GM12875 (cell line): ENCODE measurements at regions not wholly inside any gene's neighbourhood (a gene's known extent, or its start where the extent isn't known, plus 50 kb on each side); places are given as distances from the start of the nearest gene placed in this dataset.

Experiments used
- H3K4me3 ChIP-seq: one replicate; pipeline ENCODE4 v1.5.1; 2011; ENCODE audit warnings: low read depth, low read length, control low read depth
- TF ChIP-seq, protein P1 (sequence below): IDR thresholded peaks from 2 replicates; pipeline ENCODE4 v1.5.1; 2011; ENCODE audit warnings: low read depth, mild to moderate bottlenecking, control low read depth, inconsistent platforms, low read length, moderate library complexity, borderline replicate concordance; ENCODE audit not compliant: insufficient read depth

DNA sequence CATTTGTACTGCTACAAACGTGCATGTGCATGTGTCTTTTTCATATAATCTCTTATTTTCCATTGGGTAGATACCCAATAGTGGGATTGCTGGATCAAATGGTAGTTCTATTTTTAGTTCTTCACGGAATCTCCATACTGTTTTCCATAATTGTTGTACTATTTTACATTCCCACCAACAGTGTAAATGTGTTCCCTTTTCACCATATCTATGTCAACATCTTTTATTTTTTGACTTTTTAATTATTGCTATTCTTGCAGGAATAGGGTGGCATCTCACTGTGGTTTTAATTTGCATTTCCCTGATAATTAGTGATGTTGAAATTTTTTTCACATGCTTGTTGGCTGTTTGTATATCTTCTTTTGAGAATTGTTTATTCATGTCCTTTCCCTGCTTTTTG is 59.3 kb upstream of the PACRGL start:
- TF ChIP-seq, protein P1, sequence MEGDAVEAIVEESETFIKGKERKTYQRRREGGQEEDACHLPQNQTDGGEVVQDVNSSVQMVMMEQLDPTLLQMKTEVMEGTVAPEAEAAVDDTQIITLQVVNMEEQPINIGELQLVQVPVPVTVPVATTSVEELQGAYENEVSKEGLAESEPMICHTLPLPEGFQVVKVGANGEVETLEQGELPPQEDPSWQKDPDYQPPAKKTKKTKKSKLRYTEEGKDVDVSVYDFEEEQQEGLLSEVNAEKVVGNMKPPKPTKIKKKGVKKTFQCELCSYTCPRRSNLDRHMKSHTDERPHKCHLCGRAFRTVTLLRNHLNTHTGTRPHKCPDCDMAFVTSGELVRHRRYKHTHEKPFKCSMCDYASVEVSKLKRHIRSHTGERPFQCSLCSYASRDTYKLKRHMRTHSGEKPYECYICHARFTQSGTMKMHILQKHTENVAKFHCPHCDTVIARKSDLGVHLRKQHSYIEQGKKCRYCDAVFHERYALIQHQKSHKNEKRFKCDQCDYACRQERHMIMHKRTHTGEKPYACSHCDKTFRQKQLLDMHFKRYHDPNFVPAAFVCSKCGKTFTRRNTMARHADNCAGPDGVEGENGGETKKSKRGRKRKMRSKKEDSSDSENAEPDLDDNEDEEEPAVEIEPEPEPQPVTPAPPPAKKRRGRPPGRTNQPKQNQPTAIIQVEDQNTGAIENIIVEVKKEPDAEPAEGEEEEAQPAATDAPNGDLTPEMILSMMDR = no peak
- no peak overlapping the region for H3K4me3 ChIP-seq

DNA sequence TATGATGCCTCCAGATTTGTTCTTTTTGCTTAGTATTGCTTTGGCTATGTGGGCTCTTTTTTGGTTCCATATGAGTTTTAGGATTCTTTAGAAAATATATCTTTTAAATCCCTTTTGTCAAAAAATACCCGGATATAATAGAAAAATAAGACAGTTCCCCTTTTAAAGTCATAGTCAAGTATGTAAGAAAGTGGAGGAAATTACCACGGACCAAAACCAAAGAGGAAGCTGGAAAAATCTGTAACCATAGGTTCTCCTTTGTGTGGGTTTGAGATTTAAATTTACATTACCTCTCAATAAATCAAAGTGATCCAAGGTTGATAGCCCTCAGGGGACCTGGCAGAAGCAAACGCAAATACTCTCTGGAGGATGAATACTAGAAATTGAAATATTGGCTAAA is 58.3 kb upstream of the PACRGL start:
- H3K4me3 ChIP-seq = no peak overlapping the region
- TF ChIP-seq, protein P1 = no peak

DNA sequence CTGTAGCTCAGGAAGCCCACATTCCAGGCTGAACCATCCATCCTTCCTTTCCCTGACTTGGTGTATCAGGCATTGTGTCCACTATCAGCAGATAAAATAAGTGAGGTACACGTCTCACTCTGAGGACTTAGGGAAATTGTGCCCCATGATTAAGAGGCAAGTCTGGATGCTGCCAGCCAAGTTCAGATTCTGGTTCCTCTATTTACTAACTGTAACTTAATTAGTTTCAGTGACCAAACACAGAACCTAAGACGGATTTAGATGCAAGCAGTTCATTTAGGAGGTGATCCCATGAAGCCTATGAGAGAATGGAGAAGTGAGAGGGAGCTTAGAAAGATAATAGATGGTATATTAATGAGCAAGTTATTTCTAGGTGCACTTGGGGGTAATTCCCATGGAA is 56.6 kb upstream of the PACRGL start:
- no peak overlapping the region for H3K4me3 ChIP-seq
- TF ChIP-seq, protein P1 = no peak

DNA sequence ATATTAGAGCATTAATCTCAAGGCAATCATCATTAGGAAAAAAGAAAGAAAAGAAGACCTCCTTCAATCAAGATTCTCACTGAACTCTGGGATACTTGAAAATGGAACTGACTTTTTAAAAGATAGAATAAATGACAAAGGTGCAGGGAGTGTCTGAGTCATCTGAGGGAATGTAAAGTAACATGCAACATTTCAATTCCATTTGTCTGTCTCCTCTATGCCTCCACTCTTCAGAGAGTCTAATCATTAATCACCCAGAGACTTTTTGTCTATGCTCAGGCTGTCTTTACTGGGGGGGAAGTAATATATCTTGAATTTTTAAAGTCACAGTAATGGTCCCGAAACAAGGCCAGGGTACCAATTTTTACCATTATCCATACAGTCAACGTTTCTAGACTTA is 55.0 kb upstream of the PACRGL start:
- TF ChIP-seq, protein P1 = no peak
- no peak overlapping the region for H3K4me3 ChIP-seq

DNA sequence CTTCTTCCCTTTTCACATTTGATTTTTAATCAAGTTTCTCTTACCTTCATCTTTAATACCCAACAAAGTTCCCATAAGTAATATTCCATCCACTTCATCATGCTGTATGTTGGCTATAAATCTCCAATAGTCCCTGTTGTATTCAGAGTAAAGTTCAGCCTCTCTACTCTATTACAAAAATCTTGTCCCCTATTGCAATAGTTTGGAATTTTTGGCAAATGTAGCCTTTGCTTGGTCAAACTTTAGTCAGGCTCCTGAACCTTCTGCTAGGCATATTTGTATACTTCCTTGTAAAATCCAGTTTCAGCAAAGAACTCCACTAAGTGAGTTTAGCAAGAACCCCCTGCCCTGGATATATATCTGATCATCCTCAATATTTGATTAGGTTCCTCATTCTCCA is 54.0 kb upstream of the PACRGL start:
- TF ChIP-seq, protein P1 = no peak
- H3K4me3 ChIP-seq = no peak overlapping the region
